ENCODE measurements at regions not wholly inside any gene's neighbourhood (a gene's known extent, or its start where the extent isn't known, plus 50 kb on each side); places are given as distances from the start of the nearest gene placed in this dataset.

- TF ChIP-seq CTCF (conservative IDR thresholded peaks at IDR 0.05 in 1 of 2, IDR thresholded peaks at IDR 0.05 in 1 of 2; ENCODE audit: extremely low read depth in 1 of 2, insufficient read depth in 1 of 2, low read depth in 1 of 2, low read length in 2 of 2) (no peak), EZH2 (IDR thresholded peaks at IDR 0.05; ENCODE audit: borderline replicate concordance, low read length) (no peak)
Observed at GRCh38 chr5:51832934-51833470, 449.8 kb downstream of the ISL1 start.
